ENCODE measurements at regions not wholly inside any gene's neighbourhood (a gene's known extent, or its start where the extent isn't known, plus 50 kb on each side); places are given as distances from the start of the nearest gene placed in this dataset.
A peak's percentile ranks its signal among the peaks of the same experiment; 100 is the strongest.

DNA sequence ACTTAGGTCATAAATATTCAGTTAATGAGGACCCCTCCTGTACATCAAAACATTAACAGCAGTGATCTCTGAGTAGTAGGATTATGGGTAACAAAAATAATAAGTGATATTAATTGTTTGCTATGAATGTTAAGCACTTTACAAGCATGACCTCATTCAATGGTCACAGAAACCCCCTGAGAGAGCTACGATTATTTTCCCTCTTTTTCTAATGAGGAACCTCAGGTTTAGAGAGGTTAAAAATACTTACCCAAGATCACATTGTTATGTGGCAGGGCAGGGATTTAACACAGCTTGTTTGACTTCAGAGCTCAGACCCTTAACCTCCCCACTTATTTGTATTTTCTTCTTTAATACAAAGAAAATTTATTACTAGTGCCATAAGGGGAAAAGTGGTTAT, 228.2 kb downstream of the TBL1XR1 start:
- no peak for DNase-seq

- DNase-seq: no peak
Observed at GRCh38 chr3:176968631-176969030, 228.7 kb downstream of the TBL1XR1 start.

DNA sequence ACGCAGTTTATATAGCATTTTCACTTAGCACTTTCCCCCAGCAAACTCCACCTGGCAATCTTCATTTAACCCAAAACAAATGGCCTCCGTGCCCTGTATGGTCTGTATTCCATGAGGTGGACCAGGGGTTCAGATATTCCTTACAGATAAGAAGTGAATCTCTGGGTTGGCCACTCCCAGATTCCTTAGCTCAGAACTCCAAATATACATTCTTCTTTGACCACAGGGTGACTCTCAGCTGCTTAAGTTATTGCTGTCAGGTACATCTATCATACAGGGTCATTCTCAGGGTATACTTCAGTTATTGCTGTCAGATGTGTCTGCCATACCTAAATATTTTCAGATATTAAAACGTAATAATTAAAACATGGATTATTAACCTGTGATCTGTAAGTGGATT, 229.8 kb downstream of the TBL1XR1 start:
- no peak for DNase-seq

- no peak for DNase-seq
Observed at GRCh38 chr3:176964661-176965060, 232.6 kb downstream of the TBL1XR1 start.

DNA sequence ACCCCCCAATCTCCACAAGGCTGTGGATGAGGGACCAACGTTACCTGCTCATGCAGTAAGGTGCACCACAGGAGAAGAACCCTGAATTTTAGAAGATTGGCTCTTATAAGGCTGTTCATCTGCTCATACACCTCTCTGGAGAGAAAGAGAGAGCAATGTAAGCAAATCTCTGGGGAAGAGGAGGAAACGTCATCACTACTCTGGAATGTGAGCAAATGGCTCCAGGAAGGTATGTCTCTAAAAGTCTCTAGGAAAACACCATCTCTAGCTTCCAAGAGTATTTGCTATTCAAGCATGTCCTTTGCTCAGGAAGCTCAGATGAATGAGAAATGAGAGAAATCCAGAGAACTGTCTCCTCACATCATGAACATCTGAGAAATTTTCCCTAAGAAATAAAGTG, 235.4 kb downstream of the TBL1XR1 start:
- no peak for DNase-seq

DNA sequence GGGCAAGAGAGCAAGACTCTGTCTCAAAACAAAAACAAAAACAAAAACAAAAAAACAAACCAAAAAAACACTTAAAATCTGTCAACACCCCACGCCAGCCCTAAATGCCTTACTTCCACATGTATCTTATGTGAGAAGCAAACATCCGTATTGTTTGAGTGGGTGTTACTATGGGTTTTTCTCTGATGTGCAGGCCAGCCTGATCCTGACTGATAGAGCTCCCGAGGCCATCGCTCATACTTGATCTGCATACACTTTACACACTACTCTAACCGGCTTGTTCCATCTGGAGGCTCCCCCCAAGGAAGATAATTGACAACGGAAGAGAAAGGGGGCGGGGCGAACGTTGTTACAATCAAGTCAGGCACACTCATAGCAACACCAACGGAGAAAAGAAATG, 237.4 kb downstream of the TBL1XR1 start:
- DNase-seq: no peak

GRCh38 chr3:176958560-176958959, 238.7 kb downstream of the TBL1XR1 start:
- DNase-seq: no peak

DNA sequence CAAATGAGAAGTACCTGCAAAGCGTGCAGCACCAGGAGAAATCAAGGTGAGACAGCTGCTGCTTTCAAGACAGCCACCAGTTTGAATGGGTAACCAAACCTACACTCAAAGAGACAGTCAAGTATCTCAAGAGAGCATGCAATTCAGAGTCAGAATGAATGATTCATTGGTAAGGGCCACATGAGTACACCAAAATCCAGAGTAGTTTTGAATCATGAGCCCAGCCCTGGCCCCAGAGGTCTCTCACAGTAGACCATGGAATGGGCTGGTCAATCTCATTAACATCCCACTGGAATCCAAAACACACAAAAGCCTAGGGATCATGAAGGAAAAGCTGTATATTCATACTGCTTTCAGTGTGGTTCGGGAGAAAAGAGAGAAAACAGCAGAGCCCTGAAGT, 242.8 kb downstream of the TBL1XR1 start:
- no peak for DNase-seq

DNA sequence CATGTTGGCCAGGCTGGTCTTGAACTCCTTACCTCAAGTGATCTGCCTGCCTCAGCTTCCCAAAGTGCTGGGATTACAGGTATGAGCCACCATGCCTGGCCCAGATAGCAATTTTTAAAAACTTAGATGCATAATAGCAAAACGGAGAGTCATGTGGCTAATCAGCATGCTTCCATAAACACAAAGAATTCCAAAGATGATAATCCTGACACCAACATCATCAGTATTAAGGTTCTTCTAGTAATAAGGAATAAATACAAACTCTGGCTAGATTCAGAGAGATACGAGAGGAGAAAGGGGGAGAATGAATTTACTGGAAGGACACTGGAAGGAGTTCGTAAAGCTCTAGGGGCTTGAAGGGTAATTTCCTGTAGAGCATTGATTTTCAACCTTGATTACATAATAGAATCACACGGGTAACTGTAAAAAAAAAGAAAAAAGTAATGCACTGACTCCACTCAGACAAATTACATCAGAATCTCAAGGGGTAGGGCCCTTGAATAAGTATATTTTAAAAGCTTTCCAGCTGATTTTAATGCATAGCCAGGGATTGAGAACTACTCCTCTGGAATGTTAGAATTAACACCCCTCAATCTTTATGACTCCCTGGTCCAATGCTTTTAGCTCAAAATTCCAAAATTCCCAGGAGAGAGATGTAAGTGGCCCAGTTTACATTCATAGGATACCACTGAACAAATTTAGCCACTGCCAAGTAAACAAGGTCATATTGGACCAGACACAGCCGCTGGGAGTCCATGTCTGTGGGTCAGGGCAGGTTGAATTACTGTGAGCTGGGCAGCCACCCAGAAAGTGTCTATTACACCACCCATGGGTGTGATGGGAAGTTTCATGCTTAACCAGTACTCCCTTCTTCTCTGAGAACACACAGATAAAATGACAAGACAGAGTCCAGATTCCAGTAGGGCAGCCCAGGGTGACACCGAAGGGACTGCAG, 243.9 kb downstream of the TBL1XR1 start:
- no peak for DNase-seq

GRCh38 chr3:176951586-176952292, 245.5 kb downstream of the TBL1XR1 start:
- no peak for DNase-seq

- DNase-seq: no peak
Observed at GRCh38 chr3:176951144-176951543, 246.1 kb downstream of the TBL1XR1 start.

DNA sequence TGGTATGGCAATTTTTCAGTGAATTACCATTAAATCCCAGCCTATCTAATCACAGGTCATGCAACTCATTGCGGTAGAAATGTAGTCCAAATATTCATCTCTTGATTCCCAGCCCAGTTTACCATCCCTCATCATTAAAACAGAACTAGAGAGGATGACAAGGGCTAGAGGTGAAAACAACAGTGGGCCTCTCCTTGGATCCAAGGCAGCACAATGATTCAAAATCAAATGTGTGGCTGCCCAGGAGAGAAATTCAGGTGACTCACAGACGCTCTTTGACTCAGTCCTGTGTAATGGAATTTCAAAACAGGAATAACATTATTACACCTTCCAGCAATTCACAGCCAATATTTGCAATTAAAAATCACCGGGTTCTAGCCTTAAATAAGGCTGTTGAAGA, 246.5 kb downstream of the TBL1XR1 start:
- no peak for DNase-seq

- no peak for DNase-seq
Observed at GRCh38 chr3:176948151-176948550, 249.1 kb downstream of the TBL1XR1 start.

DNA sequence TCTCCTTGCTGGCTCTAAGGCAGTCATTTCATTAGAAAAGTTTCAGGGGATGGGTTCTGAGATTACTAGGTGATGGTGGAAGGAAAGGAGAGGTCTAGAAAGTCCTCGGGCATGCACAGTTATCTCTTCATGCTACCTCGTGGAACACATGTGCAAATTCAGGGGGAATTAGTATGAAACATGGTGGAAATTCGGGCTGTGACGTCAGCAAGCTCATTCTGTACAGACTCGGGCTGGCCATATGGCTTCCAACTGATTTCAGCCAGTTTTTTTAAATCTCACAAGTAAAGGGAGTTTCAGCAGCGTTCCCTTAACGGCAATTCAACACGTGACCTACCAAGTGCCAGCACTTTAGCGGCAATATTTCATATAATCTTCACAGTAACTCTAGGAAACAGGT, 251.1 kb downstream of the TBL1XR1 start:
- no peak for DNase-seq

GRCh38 chr3:176942305-176942704, 255.0 kb downstream of the TBL1XR1 start:
- DNase-seq: no peak

- DNase-seq: no peak
Observed at GRCh38 chr3:176941689-176942088, 255.6 kb downstream of the TBL1XR1 start.

DNA sequence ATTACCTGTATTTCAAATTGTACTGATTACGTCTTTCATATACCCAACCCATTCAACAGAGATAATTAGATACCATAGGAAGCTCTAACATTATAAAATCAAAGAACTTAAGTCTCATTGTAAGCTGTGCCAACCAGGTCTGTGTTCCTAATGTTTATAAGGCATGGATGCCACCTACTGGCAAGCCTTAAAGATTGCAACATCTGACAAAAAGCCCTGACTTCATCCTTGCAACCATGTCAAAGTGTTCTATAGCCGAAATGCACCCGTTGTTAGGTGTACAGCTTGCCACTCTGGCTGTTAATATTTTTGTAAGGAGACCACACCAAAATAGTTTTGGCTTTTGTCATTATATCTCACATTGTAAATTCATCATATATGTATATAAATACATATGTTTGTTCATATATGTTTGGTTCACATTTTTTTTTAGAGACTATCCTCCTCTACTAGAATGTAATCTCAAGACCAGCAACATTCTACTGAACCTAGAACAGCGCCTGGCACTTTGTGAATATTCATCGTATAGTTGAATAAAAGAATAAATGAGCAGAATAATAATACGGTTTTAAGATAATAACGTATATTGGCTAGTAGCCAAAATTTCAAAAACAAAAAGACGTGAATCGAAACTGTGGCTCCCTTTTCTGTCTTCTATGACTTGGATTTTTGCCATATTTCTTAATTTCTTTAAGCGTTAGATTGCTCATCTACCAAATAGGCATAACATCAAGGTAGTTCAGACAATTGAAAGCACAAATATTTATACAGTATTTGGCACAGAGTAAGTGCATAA, 258.1 kb downstream of the TBL1XR1 start:
- DNase-seq: peak; percentile 16 to 49

GRCh38 chr3:176937994-176938393, 259.3 kb downstream of the TBL1XR1 start:
- DNase-seq: no peak

DNA sequence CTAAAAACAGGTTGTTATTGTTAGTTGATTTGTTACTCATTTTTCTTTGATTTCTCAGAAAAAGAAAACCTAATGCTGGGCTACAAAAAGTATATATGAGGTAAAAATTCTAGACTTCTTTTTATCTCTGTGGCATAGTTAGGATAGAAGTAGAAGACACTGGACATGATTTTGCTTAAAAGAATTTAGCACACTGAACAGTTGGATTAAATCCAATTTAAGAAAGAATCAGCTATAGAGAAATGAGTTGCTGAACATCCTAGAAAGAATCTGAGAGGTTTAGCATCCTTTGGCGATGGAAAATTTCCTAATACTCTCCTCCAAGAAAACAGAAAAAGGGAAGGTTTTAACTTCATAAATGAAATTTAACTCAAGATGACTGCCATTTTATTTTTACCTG, 259.7 kb downstream of the TBL1XR1 start:
- no peak for DNase-seq

DNA sequence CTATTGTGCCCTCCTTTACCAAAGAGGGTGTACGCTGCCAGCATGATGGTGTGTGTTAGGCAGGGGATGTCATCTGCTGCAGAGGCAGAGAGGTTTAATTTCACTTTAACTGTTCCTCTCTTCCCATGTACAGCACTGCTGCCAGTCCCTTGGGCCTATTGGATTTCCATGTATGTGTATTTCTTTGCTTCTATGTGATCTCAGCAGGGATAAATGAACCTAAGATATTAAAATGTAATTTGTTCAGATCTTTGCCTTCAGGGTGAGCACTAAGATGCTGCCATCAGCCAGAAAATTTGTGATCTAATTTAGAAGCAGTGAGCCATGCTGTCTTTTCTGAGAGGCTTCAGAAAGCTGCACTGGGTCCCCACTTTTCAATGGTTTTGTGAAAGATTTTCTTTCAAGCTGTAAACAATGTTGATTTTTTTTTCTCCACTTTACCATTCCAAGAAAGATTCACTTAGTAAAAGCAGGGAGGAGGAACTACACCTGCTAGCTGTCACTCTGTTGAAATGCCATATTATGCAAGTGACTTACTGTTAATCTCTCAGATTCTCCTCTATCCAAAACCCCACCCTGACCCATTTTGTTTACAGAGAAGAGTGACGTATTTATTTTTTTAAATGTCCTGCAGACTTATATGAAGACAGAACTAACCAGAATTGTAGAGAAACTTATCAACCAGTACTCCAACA, 261.9 kb downstream of the TBL1XR1 start:
- DNase-seq: no peak

GRCh38 chr3:176934698-176935097, 262.6 kb downstream of the TBL1XR1 start:
- no peak for DNase-seq

GRCh38 chr3:176933704-176934103, 263.6 kb downstream of the TBL1XR1 start:
- no peak for DNase-seq

- no peak for DNase-seq
Observed at GRCh38 chr3:176932433-176932832, 264.8 kb downstream of the TBL1XR1 start.

All from CD4-positive, alpha-beta T cell treated with Interleukin-4 for 1 hour (primary cell).